ENCODE measurements at regions not wholly inside any gene's neighbourhood (a gene's known extent, or its start where the extent isn't known, plus 50 kb on each side); places are given as distances from the start of the nearest gene placed in this dataset.

- no peak for TF ChIP-seq POLR2A (IDR thresholded peaks at IDR 0.05; ENCODE audit: low read depth, low read length)
- no peak for TF ChIP-seq PAX5 (IDR thresholded peaks at IDR 0.05; ENCODE audit: insufficient read depth, low read length, severe bottlenecking)
- TF ChIP-seq SPI1 (IDR thresholded peaks at IDR 0.05; ENCODE audit: low read depth, low read length): no peak
- no peak for TF ChIP-seq TAF1 (IDR thresholded peaks at IDR 0.05; ENCODE audit: low read depth, low read length)
- TF ChIP-seq POLR2AphosphoS5 (IDR thresholded peaks at IDR 0.05; ENCODE audit: low read depth, low read length): no peak
- no peak for TF ChIP-seq POU2F2 (IDR thresholded peaks at IDR 0.05; ENCODE audit: low read depth, low read length)
- DNase-seq (ENCODE audit: insufficient read length, low spot score) (no peak), FAIRE-seq (no peak)
Measured at GRCh38 chr5:159439002-159439401, 108.7 kb upstream of the IL12B start.

GRCh38 chr5:159440235-159440634 lies 109.9 kb upstream of the IL12B start:
- TF ChIP-seq PAX5 (IDR thresholded peaks at IDR 0.05; ENCODE audit: insufficient read depth, low read length, severe bottlenecking) (no peak), POLR2A (IDR thresholded peaks at IDR 0.05; ENCODE audit: low read depth, low read length) (no peak), SPI1 (IDR thresholded peaks at IDR 0.05; ENCODE audit: low read depth, low read length) (peak; percentile 82)
- FAIRE-seq: no peak

GRCh38 chr5:159440968-159441367 lies 110.7 kb upstream of the IL12B start:
- FAIRE-seq: no peak
- TF ChIP-seq TAF1 (IDR thresholded peaks at IDR 0.05; ENCODE audit: low read depth, low read length) (no peak), PAX5 (IDR thresholded peaks at IDR 0.05; ENCODE audit: insufficient read depth, low read length, severe bottlenecking) (no peak), POLR2AphosphoS5 (IDR thresholded peaks at IDR 0.05; ENCODE audit: low read depth, low read length) (no peak), POU2F2 (IDR thresholded peaks at IDR 0.05; ENCODE audit: low read depth, low read length) (no peak), POLR2A (IDR thresholded peaks at IDR 0.05; ENCODE audit: low read depth, low read length) (no peak), SPI1 (IDR thresholded peaks at IDR 0.05; ENCODE audit: low read depth, low read length) (no peak)
- no peak for DNase-seq (ENCODE audit: insufficient read length, low spot score)

More at GRCh38 chr5:159440235-159440634, 109.9 kb upstream of the IL12B start:
- DNase-seq (ENCODE audit: insufficient read length, low spot score): no peak

- DNase-seq (ENCODE audit: insufficient read length, low spot score) (no peak), FAIRE-seq (peak; percentile 41)
- TF ChIP-seq POLR2A (IDR thresholded peaks at IDR 0.05; ENCODE audit: low read depth, low read length): no peak
- no peak for TF ChIP-seq POU2F2 (IDR thresholded peaks at IDR 0.05; ENCODE audit: low read depth, low read length)
- no peak for TF ChIP-seq TAF1 (IDR thresholded peaks at IDR 0.05; ENCODE audit: low read depth, low read length)
- no peak for TF ChIP-seq PAX5 (IDR thresholded peaks at IDR 0.05; ENCODE audit: insufficient read depth, low read length, severe bottlenecking)
- TF ChIP-seq SPI1 (IDR thresholded peaks at IDR 0.05; ENCODE audit: low read depth, low read length): no peak
Measured at GRCh38 chr5:159441441-159441840, 111.2 kb upstream of the IL12B start.

- no peak for FAIRE-seq
- no peak for TF ChIP-seq TAF1 (IDR thresholded peaks at IDR 0.05; ENCODE audit: low read depth, low read length)
- TF ChIP-seq PAX5 (IDR thresholded peaks at IDR 0.05; ENCODE audit: insufficient read depth, low read length, severe bottlenecking): no peak
- DNase-seq (ENCODE audit: insufficient read length, low spot score): no peak
Measured at GRCh38 chr5:159442206-159442850, 112.0 kb upstream of the IL12B start.

GRCh38 chr5:159444441-159445082 lies 114.3 kb upstream of the IL12B start:
- TF ChIP-seq POU2F2 (IDR thresholded peaks at IDR 0.05; ENCODE audit: low read depth, low read length) (no peak), SPI1 (IDR thresholded peaks at IDR 0.05; ENCODE audit: low read depth, low read length) (no peak), TAF1 (IDR thresholded peaks at IDR 0.05; ENCODE audit: low read depth, low read length) (no peak), POLR2A (IDR thresholded peaks at IDR 0.05; ENCODE audit: low read depth, low read length) (no peak), POLR2AphosphoS5 (IDR thresholded peaks at IDR 0.05; ENCODE audit: low read depth, low read length) (no peak), PAX5 (IDR thresholded peaks at IDR 0.05; ENCODE audit: insufficient read depth, low read length, severe bottlenecking) (no peak)
- FAIRE-seq (no peak), DNase-seq (ENCODE audit: insufficient read length, low spot score) (no peak)

GRCh38 chr5:159447116-159447515 lies 116.8 kb upstream of the IL12B start:
- TF ChIP-seq PAX5 (IDR thresholded peaks at IDR 0.05; ENCODE audit: insufficient read depth, low read length, severe bottlenecking) (no peak), POU2F2 (IDR thresholded peaks at IDR 0.05; ENCODE audit: low read depth, low read length) (no peak), SPI1 (IDR thresholded peaks at IDR 0.05; ENCODE audit: low read depth, low read length) (no peak), POLR2A (IDR thresholded peaks at IDR 0.05; ENCODE audit: low read depth, low read length) (no peak), TAF1 (IDR thresholded peaks at IDR 0.05; ENCODE audit: low read depth, low read length) (no peak), POLR2AphosphoS5 (IDR thresholded peaks at IDR 0.05; ENCODE audit: low read depth, low read length) (no peak)
- FAIRE-seq: no peak
- DNase-seq (ENCODE audit: insufficient read length, low spot score): no peak

GRCh38 chr5:159448841-159449407 lies 118.6 kb upstream of the IL12B start:
- DNase-seq (ENCODE audit: insufficient read length, low spot score): no peak
- FAIRE-seq: no peak
- TF ChIP-seq POU2F2 (IDR thresholded peaks at IDR 0.05; ENCODE audit: low read depth, low read length) (no peak), POLR2A (IDR thresholded peaks at IDR 0.05; ENCODE audit: low read depth, low read length) (no peak), PAX5 (IDR thresholded peaks at IDR 0.05; ENCODE audit: insufficient read depth, low read length, severe bottlenecking) (no peak)

GRCh38 chr5:159449925-159450324 lies 119.6 kb upstream of the IL12B start:
- DNase-seq (ENCODE audit: insufficient read length, low spot score) (no peak), FAIRE-seq (no peak)
- no peak for TF ChIP-seq SPI1 (IDR thresholded peaks at IDR 0.05; ENCODE audit: low read depth, low read length)
- no peak for TF ChIP-seq PAX5 (IDR thresholded peaks at IDR 0.05; ENCODE audit: insufficient read depth, low read length, severe bottlenecking)
- no peak for TF ChIP-seq POU2F2 (IDR thresholded peaks at IDR 0.05; ENCODE audit: low read depth, low read length)
- TF ChIP-seq POLR2A (IDR thresholded peaks at IDR 0.05; ENCODE audit: low read depth, low read length): no peak
- TF ChIP-seq POLR2AphosphoS5 (IDR thresholded peaks at IDR 0.05; ENCODE audit: low read depth, low read length): no peak
- no peak for TF ChIP-seq TAF1 (IDR thresholded peaks at IDR 0.05; ENCODE audit: low read depth, low read length)

GRCh38 chr5:159450417-159450816 lies 120.1 kb upstream of the IL12B start:
- FAIRE-seq: no peak
- TF ChIP-seq PAX5 (IDR thresholded peaks at IDR 0.05; ENCODE audit: insufficient read depth, low read length, severe bottlenecking): no peak
- TF ChIP-seq TAF1 (IDR thresholded peaks at IDR 0.05; ENCODE audit: low read depth, low read length): no peak
- TF ChIP-seq POLR2A (IDR thresholded peaks at IDR 0.05; ENCODE audit: low read depth, low read length): no peak
- no peak for TF ChIP-seq POU2F2 (IDR thresholded peaks at IDR 0.05; ENCODE audit: low read depth, low read length)
- no peak for TF ChIP-seq POLR2AphosphoS5 (IDR thresholded peaks at IDR 0.05; ENCODE audit: low read depth, low read length)
- no peak for TF ChIP-seq SPI1 (IDR thresholded peaks at IDR 0.05; ENCODE audit: low read depth, low read length)
- no peak for DNase-seq (ENCODE audit: insufficient read length, low spot score)
